ENCODE measurements at regions not wholly inside any gene's neighbourhood (a gene's known extent, or its start where the extent isn't known, plus 50 kb on each side); places are given as distances from the start of the nearest gene placed in this dataset.

DNA sequence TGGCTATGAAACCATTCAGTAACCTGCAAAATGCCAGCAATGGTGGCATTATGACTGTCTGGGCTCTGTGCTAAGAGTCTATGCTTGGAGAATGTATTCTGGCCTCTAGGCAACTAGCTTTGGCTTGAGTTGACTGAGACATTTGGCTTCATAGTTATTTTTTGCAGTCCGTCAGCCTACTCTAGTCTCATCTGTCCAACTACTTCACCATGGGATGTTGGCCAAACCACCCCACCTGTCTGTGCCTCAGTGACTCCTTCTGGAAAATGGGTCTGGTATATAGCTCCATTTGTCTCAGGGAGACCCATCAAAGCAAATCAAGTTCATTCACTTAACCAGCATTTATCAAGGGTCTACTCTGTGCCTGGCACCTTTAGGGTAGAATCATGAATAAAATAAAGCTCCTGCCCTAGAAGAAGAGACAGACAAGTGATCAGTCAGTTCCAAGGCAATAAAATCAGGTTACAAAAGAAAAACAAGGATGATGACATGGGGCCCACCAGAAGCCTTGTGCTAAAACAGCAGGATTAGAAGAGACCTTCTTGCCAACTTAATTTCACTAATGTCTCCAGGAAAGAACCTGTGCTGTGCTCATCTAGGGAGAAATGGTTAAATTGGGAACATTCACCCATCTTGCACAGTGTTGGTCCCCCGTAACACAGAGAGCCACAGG lies 102.4 kb upstream of the ARMC2 start:
- no peak overlapping the region for H3K4me3 Mint-ChIP-seq
- intact Hi-C loops (cut with micrococcal nuclease): loop anchor here (10.0 kb wide), 1 partner anchor 89 kb away; no protein-coding TSS in a partner anchor
- peaks cover 1% of the 10 kb centered on the region for H3K27me3 Mint-ChIP-seq
- H3K4me1 Mint-ChIP-seq (ENCODE audit: low read depth): peaks cover 20% of the 10 kb centered on the region
- H3K36me3 Mint-ChIP-seq (ENCODE audit: low read depth): no peaks in the 10 kb centered on the region
- H3K27ac Mint-ChIP-seq: no peak overlapping the region
- no peaks in the 10 kb centered on the region for H3K9me3 Mint-ChIP-seq

DNA sequence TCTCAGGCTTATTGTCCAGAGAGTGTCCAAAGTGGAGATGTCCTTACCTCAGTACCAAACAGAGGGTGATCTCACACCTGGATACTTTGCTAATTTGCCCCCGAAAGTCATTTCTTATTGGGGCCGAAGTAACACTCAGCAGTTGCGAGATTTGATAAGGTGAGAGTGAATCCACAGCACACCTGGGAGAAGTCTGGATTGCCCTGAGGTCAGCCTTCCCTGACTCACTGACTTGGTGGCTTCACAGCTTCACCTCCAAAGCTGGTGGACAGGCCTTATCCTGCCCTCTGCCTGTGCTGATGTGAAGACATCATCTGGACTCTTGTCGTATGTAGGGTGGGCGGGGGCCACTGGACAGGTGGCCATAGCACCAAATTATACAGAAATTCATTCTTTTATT lies 101.9 kb upstream of the ARMC2 start:
- H3K9me3 Mint-ChIP-seq: no peaks in the 10 kb centered on the region
- H3K27ac Mint-ChIP-seq: no peak overlapping the region
- intact Hi-C loops (cut with micrococcal nuclease): loop anchor here (10.0 kb wide), 1 partner anchor 88 kb away; no protein-coding TSS in a partner anchor
- H3K27me3 Mint-ChIP-seq: peaks cover 1% of the 10 kb centered on the region
- peaks cover 17% of the 10 kb centered on the region for H3K4me1 Mint-ChIP-seq (ENCODE audit: low read depth)
- no peak overlapping the region for H3K4me3 Mint-ChIP-seq
- no peaks in the 10 kb centered on the region for H3K36me3 Mint-ChIP-seq (ENCODE audit: low read depth)

DNA sequence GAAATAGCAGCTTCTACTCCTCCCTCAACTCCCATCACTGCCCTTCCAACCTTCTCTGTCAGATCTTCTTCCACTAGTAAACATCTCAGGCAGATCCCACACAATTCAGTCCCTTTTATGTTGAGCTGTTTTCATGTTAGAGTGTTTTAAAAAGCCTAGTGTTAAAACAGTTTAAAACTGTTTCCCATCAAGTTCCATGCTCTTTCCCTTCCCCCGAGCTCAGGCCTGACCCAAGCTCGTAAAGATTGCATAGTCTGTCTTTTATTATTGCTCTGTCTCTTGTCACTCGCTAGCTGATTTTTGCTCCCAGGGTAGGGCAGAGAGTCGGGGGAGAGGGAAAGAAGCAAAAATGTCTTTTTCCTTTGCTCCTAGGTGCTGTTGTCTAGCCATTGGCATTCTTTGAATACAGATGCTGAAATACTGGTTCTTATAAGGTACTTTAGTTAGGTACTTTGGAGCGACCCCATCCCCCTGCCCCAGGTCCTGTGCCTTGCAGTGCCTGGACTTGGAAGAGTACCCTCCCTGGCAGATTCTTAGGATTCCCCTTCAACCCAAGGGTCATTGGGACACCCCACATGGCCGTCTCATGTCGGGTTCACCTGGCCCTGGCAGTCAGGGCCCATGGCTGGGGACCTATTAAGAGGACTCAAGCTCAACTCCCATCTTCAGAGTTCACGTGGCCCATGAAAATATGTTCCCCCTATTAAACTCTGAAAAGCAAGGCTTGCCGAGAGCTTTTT lies 101.2 kb upstream of the ARMC2 start:
- Mint-ChIP-seq H3K9me3 (no peaks in the 10 kb centered on the region), H3K4me3 (no peak overlapping the region), H3K27me3 (peaks cover 1% of the 10 kb centered on the region), H3K4me1 (ENCODE audit: low read depth) (peaks cover 15% of the 10 kb centered on the region), H3K36me3 (ENCODE audit: low read depth) (no peaks in the 10 kb centered on the region), H3K27ac (no peak overlapping the region)
- intact Hi-C loops (cut with micrococcal nuclease): loop anchor here (10.0 kb wide), 1 partner anchor 88 kb away; no protein-coding TSS in a partner anchor

DNA sequence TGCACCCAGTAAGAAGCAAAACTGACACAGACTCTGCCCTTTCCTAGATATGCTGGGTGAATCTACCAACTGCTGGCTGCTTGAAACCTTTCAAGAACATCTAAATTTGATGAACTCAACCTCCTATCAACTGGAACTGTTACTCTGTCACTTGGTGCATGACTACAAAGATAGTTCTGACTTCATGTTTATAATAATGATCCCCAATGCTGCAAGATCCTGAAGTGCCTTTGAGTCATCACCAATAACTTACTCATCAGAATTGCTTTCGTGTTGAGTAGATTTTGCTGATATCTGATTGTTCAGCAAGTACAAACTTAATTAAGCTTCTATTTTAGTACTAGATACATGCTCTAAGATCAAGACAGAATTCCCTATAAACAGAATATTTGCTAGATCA lies 100.2 kb upstream of the ARMC2 start:
- H3K9me3 Mint-ChIP-seq: no peaks in the 10 kb centered on the region
- H3K27ac Mint-ChIP-seq: no peak overlapping the region
- intact Hi-C loops (cut with micrococcal nuclease): loop anchor here (10.0 kb wide), 1 partner anchor 87 kb away; no protein-coding TSS in a partner anchor
- no peak overlapping the region for H3K4me3 Mint-ChIP-seq
- H3K27me3 Mint-ChIP-seq: peaks cover 1% of the 10 kb centered on the region
- peaks cover 10% of the 10 kb centered on the region for H3K4me1 Mint-ChIP-seq (ENCODE audit: low read depth)
- H3K36me3 Mint-ChIP-seq (ENCODE audit: low read depth): no peaks in the 10 kb centered on the region

DNA sequence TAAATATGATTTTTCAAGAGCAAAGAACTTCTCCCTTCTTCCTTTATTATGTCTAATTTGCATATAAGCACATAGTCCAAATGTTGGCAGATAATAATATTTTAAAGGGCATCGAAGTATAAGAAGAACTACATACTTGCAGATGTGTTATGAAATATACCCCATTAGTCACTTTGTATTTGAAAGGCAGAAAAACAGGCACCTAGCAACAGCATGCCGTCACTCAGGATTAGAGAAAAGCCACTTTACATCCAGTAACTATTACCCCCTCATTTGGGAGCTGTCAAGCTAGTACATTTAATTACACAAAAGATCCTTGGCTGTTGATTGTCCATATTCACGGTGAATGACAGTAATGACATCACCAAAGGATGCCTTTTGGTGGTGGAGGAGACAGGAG lies 99.3 kb upstream of the ARMC2 start:
- H3K27ac Mint-ChIP-seq: no peak overlapping the region
- no peaks in the 10 kb centered on the region for H3K9me3 Mint-ChIP-seq

DNA sequence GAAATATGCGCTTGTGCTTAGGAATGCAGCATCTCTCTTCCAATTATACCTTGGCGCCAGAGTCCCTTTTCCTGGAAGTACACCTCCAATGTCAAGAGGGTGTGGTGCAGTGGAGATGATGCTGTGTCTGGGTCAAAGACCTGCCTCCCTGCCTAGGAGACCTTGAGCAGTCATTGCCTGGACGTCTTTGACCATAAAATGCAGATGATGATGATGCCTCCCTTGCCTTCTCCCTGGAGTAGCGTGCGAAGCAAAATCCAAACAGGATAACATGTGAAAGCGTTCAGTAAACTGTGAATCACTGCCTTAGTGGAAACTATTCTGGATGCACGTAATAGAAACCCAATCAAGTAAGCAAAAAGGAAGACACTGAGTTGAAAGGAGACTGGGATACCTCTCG lies 97.4 kb upstream of the ARMC2 start:
- intact Hi-C loops (cut with micrococcal nuclease): no loop called here
- no peak overlapping the region for H3K27ac Mint-ChIP-seq
- H3K27me3 Mint-ChIP-seq: peaks cover 6% of the 10 kb centered on the region
- no peaks in the 10 kb centered on the region for H3K9me3 Mint-ChIP-seq
- no peak overlapping the region for H3K4me3 Mint-ChIP-seq
- H3K36me3 Mint-ChIP-seq (ENCODE audit: low read depth): no peaks in the 10 kb centered on the region
- peaks cover 9% of the 10 kb centered on the region for H3K4me1 Mint-ChIP-seq (ENCODE audit: low read depth)

More for the DNA sequence above, 99.3 kb upstream of the ARMC2 start:
- Mint-ChIP-seq H3K27me3 (peaks cover 4% of the 10 kb centered on the region), H3K36me3 (ENCODE audit: low read depth) (no peaks in the 10 kb centered on the region), H3K4me3 (no peak overlapping the region), H3K4me1 (ENCODE audit: low read depth) (peaks cover 5% of the 10 kb centered on the region)
- intact Hi-C loops (cut with micrococcal nuclease): loop anchor here (10.0 kb wide), 1 partner anchor 86 kb away; no protein-coding TSS in a partner anchor

DNA sequence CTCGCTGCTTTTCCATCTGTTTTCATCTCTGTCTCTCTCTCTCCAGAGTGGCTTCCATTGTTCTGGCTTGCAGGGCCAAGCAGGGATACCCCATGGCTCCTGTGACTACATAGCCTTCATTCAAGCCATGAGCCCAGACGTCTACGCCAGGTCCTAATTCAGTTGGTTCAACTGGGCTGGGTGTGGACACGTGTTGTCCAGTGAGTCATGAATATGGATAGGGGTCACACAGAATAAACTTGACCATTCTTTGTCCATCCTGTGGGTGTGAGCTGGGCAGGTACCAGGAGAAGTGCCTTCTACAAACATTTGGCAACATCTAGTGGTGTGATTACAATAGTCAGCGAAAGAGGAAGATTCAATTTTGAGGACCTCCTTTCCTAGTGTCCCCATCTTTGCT lies 96.9 kb upstream of the ARMC2 start:
- intact Hi-C loops (cut with micrococcal nuclease): no loop called here
- H3K36me3 Mint-ChIP-seq (ENCODE audit: low read depth): no peaks in the 10 kb centered on the region
- peaks cover 9% of the 10 kb centered on the region for H3K4me1 Mint-ChIP-seq (ENCODE audit: low read depth)
- no peak overlapping the region for H3K27ac Mint-ChIP-seq
- no peaks in the 10 kb centered on the region for H3K9me3 Mint-ChIP-seq
- no peak overlapping the region for H3K4me3 Mint-ChIP-seq
- peaks cover 6% of the 10 kb centered on the region for H3K27me3 Mint-ChIP-seq

DNA sequence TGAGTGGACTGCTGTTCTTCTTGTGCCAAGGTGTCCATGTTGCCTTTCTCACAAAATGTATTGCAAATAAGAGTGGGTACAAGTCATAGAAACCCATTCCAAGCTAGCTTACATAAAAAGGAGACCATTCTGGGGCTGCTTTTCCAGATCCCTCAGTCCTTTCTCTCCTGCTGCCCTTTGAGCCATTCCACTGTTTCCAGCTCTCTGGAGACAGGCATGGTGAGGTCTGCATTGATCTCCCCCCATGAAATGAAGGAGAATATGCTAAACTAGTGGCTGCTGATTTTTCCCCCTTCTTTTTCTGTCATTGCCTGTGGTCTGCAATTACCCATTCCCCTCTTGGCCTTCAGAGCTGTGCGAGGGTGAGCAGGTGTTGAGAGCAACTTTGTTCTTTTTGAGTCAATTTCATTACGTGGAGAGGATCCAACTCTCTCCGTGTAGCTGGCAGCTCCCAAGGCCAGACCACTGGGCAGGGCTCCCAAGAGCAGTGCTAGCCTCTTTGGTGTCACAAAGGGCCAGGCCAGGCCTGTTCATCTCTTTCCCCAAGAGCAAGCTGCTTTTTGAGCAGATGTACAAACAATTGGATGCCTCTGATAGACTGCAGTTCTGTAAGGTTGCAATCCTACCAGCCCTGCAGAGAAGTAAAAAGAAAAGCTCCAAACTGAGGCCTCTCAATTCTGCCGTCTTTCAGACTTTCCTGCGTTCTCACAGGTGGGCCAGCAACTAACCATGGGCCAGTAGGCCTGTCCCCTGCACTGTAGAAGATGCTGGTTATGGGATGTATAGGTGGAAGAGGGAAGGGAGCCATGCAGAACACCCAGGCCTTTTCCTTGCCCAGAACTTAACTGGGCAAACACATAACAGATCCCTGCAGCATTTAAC lies 96.1 kb upstream of the ARMC2 start:
- H3K27ac Mint-ChIP-seq: no peak overlapping the region
- no peaks in the 10 kb centered on the region for H3K9me3 Mint-ChIP-seq
- no peak overlapping the region for H3K4me3 Mint-ChIP-seq
- intact Hi-C loops (cut with micrococcal nuclease): no loop called here
- H3K4me1 Mint-ChIP-seq (ENCODE audit: low read depth): peaks cover 9% of the 10 kb centered on the region
- H3K27me3 Mint-ChIP-seq: peaks cover 6% of the 10 kb centered on the region
- no peaks in the 10 kb centered on the region for H3K36me3 Mint-ChIP-seq (ENCODE audit: low read depth)

DNA sequence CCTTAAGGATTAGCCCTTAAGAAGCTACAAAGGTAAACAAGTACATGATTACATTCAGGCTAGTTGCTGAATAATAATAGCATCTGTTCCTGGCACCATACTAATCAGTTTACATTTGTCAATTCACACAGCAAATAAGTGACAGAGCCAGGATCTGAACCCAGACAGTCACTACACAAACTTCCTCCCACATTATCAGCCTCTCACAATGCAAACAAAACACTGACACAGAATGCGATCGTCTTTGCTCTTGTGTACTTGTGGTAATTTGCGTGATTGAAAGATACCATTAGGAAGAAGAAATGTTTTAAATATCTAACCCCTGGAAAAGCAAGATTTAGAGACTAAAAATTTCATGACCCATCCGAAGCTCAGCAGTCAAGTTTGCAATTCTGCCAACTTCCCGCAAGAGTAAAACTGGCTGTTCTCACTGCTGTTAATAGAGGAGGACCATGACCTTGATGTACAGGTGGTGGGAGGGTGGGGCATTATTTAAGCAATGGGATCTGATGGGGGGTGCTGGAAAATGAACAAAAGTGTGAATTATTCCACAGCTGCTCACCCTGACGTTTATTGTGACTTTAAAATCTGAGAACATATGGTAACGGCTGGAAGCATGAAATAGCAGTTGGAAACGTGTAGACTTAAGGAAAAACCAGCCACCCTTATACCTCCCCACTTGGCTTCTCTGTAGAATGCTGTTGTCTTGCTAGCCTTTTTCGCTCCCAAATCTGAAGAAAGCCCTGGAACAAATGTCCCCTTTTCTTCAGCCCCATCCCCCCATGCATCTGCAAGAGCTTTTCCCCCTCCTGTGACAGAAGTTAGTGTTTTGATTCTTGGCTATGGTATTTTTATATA lies 95.3 kb upstream of the ARMC2 start:
- intact Hi-C loops (cut with micrococcal nuclease): no loop called here
- no peak overlapping the region for H3K4me3 Mint-ChIP-seq
- peaks cover 6% of the 10 kb centered on the region for H3K27me3 Mint-ChIP-seq
- no peaks in the 10 kb centered on the region for H3K36me3 Mint-ChIP-seq (ENCODE audit: low read depth)
- no peaks in the 10 kb centered on the region for H3K9me3 Mint-ChIP-seq
- H3K4me1 Mint-ChIP-seq (ENCODE audit: low read depth): peaks cover 9% of the 10 kb centered on the region
- no peak overlapping the region for H3K27ac Mint-ChIP-seq

DNA sequence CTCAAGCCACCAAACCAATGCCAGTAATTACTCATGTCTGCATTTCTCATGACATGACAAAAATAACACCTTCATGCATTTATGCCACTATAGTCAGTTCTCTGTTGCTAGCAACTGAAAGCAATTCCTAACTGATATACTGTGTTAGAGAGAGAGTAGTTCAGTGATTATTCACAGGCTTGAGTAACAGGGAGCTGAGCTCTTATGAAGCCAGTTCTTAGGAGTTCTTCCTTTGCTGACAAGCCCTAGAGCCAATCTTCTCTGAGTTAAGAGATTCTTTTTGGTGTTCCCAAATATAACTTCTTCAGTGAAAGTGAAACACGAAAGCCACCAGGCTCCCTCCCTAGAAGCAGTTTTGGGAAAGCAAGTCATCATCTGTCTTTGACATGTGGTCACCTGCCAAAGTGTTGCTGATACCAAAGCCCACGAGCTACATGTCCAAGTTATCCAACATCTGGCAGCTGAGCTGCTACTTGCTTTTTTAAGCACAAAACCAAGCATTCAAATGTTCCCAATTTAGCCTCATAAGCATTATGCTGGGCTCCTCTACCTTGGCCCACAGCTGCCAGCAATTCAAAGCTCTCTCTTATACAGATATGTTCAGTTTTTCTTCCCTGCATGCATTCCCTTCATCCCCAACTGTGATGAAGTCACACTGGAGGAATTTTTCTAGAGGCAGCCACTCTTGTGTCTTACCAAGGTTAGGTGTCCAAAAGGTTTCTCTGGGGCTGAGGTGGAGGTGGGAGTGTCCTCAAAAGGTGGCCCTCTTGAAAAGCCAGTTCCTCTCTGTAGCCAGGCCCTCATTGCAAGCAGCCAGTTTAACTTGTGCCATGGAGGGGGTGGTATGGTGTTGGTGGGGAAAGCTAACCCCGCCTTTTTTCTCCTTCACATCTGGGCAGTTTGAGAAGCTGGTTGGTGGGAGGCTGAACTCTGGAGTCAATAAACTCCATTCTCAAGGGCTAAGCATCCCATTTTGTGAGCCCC lies 92.7 kb upstream of the ARMC2 start:
- Mint-ChIP-seq H3K36me3 (ENCODE audit: low read depth) (no peaks in the 10 kb centered on the region), H3K27ac (no peak overlapping the region), H3K4me1 (ENCODE audit: low read depth) (peaks cover 17% of the 10 kb centered on the region), H3K9me3 (no peaks in the 10 kb centered on the region), H3K27me3 (peaks cover 6% of the 10 kb centered on the region), H3K4me3 (no peak overlapping the region)
- intact Hi-C loops (cut with micrococcal nuclease): no loop called here

DNA sequence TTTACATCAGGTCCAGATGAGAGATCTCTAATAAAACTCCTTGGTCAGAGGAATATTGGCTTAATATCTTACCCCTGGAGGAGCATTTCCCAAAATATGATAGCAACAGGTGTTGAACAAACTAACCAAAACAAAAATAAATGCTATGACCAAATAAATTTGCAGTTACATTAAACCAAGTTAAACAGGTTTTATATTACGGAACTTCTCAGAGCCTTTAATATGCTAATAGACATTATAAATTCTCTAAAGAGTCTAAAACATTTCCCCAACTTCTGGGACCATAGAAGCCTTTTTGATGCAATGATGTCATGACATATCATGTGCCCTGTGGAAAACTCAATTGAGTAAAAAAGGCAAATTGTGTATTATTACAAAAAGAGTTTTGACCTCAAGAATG lies 90.9 kb upstream of the ARMC2 start:
- Mint-ChIP-seq H3K36me3 (ENCODE audit: low read depth) (no peaks in the 10 kb centered on the region), H3K27ac (no peak overlapping the region), H3K4me3 (no peak overlapping the region), H3K27me3 (peaks cover 5% of the 10 kb centered on the region), H3K9me3 (no peaks in the 10 kb centered on the region), H3K4me1 (ENCODE audit: low read depth) (peaks cover 28% of the 10 kb centered on the region)
- intact Hi-C loops (cut with micrococcal nuclease): no loop called here

DNA sequence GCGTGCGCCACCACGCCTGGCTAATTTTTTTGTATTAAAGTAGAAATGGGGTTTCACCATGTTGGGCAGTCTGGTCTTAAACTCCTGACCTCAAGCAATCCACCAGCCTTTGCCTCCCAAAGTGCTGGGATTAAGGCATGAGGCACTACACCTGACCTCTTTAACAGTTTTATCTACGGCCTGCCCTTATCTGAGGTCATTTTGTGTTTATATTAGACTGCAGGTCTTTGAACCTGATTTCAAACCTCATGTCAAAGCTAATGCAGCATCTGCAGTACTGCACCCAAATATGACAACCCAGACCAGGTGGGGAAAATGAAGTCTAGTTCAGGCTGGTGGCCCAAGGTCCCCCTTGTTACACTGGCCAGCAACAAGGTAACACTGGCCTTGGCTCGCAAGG lies 89.3 kb upstream of the ARMC2 start:
- H3K4me1 Mint-ChIP-seq (ENCODE audit: low read depth): peaks cover 39% of the 10 kb centered on the region
- no peaks in the 10 kb centered on the region for H3K9me3 Mint-ChIP-seq
- H3K27me3 Mint-ChIP-seq: peaks cover 10% of the 10 kb centered on the region
- H3K36me3 Mint-ChIP-seq (ENCODE audit: low read depth): no peaks in the 10 kb centered on the region
- H3K27ac Mint-ChIP-seq: no peak overlapping the region
- H3K4me3 Mint-ChIP-seq: no peak overlapping the region
- intact Hi-C loops (cut with micrococcal nuclease): no loop called here
